Transverse colon (tissue), 4 donors: ENCODE measurements at regions not wholly inside any gene's neighbourhood (a gene's known extent, or its start where the extent isn't known, plus 50 kb on each side); places are given as distances from the start of the nearest gene placed in this dataset.

Experiments used
- EP300 ChIP-seq: sonication (generic); formaldehyde crosslinking; IDR thresholded peaks from one replicate; pipeline ENCODE4 v1.6.1; 2017; ENCODE audit warnings: antibody characterized with exemption, low read depth
- POLR2A ChIP-seq: fragments of 450-650 bp; IDR thresholded peaks from one replicate; pipeline ENCODE4 v1.6.1; 2016; ENCODE audit warnings: antibody characterized with exemption, mild to moderate bottlenecking, moderate library complexity
- POLR2AphosphoS5 ChIP-seq, 3 donors: sonication (generic); formaldehyde crosslinking; IDR thresholded peaks; one replicate each; pipeline ENCODE4 v1.6.1; 2016; ENCODE audit warnings: antibody characterized with exemption in 3 of 3
- TF ChIP-seq, protein P1 (sequence below), 5 experiments: fragments of 200-600 bp in 3 of 5; fragments of 450-650 bp in 2 of 5; sonication (generic) in 3 of 5; IDR thresholded peaks; 1 replicate in 2 of 5; 2 replicates in 3 of 5; pipeline ENCODE4 v1.5.1; 2016 to 2017; ENCODE audit warnings: antibody characterized with exemption in 5 of 5, inconsistent platforms in 3 of 5, mild to moderate bottlenecking in 2 of 5, moderate library complexity in 1 of 5

DNA sequence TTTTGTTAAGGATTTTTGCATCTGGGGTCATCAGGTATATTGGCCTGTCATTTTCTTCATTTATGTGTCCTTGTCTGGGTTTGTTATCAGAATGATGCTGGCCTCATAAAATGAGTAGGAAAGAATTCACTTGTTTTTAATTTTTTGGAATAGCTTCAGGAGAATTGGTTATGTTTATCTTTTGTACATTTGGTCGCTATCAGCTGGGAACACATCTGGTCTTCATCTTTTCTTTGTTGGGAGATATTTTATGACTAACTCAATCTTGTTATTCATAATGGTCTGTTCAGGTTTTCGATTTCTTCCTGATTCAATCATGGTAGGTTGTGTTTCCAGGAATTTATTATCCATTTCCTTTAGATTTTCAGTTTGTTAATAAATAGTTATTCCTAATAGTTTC, 207.5 kb upstream of the ASCC3 start:
- TF ChIP-seq, protein P1, sequence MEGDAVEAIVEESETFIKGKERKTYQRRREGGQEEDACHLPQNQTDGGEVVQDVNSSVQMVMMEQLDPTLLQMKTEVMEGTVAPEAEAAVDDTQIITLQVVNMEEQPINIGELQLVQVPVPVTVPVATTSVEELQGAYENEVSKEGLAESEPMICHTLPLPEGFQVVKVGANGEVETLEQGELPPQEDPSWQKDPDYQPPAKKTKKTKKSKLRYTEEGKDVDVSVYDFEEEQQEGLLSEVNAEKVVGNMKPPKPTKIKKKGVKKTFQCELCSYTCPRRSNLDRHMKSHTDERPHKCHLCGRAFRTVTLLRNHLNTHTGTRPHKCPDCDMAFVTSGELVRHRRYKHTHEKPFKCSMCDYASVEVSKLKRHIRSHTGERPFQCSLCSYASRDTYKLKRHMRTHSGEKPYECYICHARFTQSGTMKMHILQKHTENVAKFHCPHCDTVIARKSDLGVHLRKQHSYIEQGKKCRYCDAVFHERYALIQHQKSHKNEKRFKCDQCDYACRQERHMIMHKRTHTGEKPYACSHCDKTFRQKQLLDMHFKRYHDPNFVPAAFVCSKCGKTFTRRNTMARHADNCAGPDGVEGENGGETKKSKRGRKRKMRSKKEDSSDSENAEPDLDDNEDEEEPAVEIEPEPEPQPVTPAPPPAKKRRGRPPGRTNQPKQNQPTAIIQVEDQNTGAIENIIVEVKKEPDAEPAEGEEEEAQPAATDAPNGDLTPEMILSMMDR (IDR thresholded peaks at IDR 0.05): no peak
- TF ChIP-seq POLR2A (no peak), POLR2AphosphoS5 (IDR thresholded peaks at IDR 0.05) (no peak), EP300 (no peak)
